OCI-LY1 (cell line): ENCODE measurements at regions not wholly inside any gene's neighbourhood (a gene's known extent, or its start where the extent isn't known, plus 50 kb on each side); places are given as distances from the start of the nearest gene placed in this dataset.

Experiments used
- H2AFZ ChIP-seq: fragments of 200-600 bp; sonication (generic), shearing (Covaris generic); 2 replicates; pipeline ENCODE4 v1.6.0; 2014; ENCODE audit warnings: antibody characterized with exemption, mild to moderate bottlenecking, low read length
- H3F3A ChIP-seq: fragments of 200-600 bp; sonication (generic), shearing (Covaris generic); 2 replicates; pipeline ENCODE4 v1.6.0; 2014; ENCODE audit warnings: mild to moderate bottlenecking, antibody characterized with exemption, low read length, moderate library complexity; ENCODE audit not compliant: insufficient read depth
- H3K27ac ChIP-seq: fragments of 200-600 bp; sonication (generic); 2 replicates; pipeline ENCODE4 v1.5.1; 2014; ENCODE audit warnings: low read length, mixed run types, mild to moderate bottlenecking, low read depth; ENCODE audit not compliant: poor library complexity, severe bottlenecking
- H3K27me3 ChIP-seq: fragments of 200-600 bp; sonication (generic); 2 replicates; pipeline ENCODE4 v1.6.0; 2014; ENCODE audit warnings: antibody characterized with exemption, mild to moderate bottlenecking, low read length, moderate library complexity; ENCODE audit not compliant: insufficient read depth
- H3K36me3 ChIP-seq: fragments of 200-600 bp; sonication (generic); 2 replicates; pipeline ENCODE4 v1.6.1; 2014; ENCODE audit warnings: mild to moderate bottlenecking, antibody characterized with exemption, low read length, moderate library complexity, mixed read lengths; ENCODE audit not compliant: insufficient read depth
- H3K4me1 ChIP-seq: fragments of 200-600 bp; sonication (generic); 2 replicates; pipeline ENCODE4 v1.5.1; 2014; ENCODE audit warnings: mild to moderate bottlenecking, low read length, moderate library complexity; ENCODE audit not compliant: insufficient read depth, severe bottlenecking
- H3K4me2 ChIP-seq: fragments of 200-600 bp; sonication (generic), shearing (Covaris generic); 2 replicates; pipeline ENCODE4 v1.6.1; 2014; ENCODE audit warnings: low read length
- H3K4me3 ChIP-seq: fragments of 200-600 bp; sonication (generic); 2 replicates; pipeline ENCODE4 v1.5.1; 2014; ENCODE audit warnings: low read length, low read depth, mild to moderate bottlenecking, mixed read lengths; ENCODE audit not compliant: poor library complexity, severe bottlenecking
- H3K79me2 ChIP-seq: fragments of 200-600 bp; shearing (Covaris generic); 2 replicates; pipeline ENCODE4 v1.6.1; 2016; ENCODE audit warnings: mixed run types, low read length, mixed read lengths; ENCODE audit not compliant: insufficient read depth
- H3K9ac ChIP-seq: fragments of 200-600 bp; sonication (generic), shearing (Covaris generic); 2 replicates; pipeline ENCODE4 v1.6.1; 2014; ENCODE audit warnings: mild to moderate bottlenecking, low read length, mixed read lengths
- H3K9me2 ChIP-seq: fragments of 200-600 bp; sonication (generic), shearing (Covaris generic); 2 replicates; pipeline ENCODE4 v1.6.1; 2014; ENCODE audit warnings: low read depth, mild to moderate bottlenecking, low read length, mixed read lengths
- H3K9me3 ChIP-seq: fragments of 200-600 bp; shearing (Covaris generic); 2 replicates; pipeline ENCODE4 v1.6.1; 2014; ENCODE audit warnings: low read length, mixed read lengths
- H4K20me1 ChIP-seq: fragments of 200-600 bp; sonication (generic), shearing (Covaris generic); 2 replicates; pipeline ENCODE4 v1.6.0; 2016; ENCODE audit warnings: mild to moderate bottlenecking, low read length; ENCODE audit not compliant: insufficient read depth
- EZH2 ChIP-seq: fragments of 200-600 bp; sonication (generic), shearing (Covaris generic); IDR thresholded peaks from 2 replicates; pipeline ENCODE4 v1.8.0; 2017; ENCODE audit warnings: borderline replicate concordance, mixed run types, mild to moderate bottlenecking, antibody characterized with exemption, low read length, moderate library complexity, mixed read lengths
- TF ChIP-seq, protein P1 (sequence below): fragments of 200-600 bp; sonication (generic), shearing (Covaris generic); IDR thresholded peaks from 2 replicates; pipeline ENCODE4 v1.5.1; 2017; ENCODE audit warnings: mild to moderate bottlenecking, antibody characterized with exemption, low read length, moderate library complexity, mixed read lengths

- H2AFZ ChIP-seq: no peak overlapping the region
- no peaks in the 10 kb centered on the region for H3K9me3 ChIP-seq
- no peak overlapping the region for H3K4me3 ChIP-seq
- no peaks in the 10 kb centered on the region for H3K4me1 ChIP-seq
- H3K9me2 ChIP-seq: no peaks in the 10 kb centered on the region
- TF ChIP-seq, protein P1, sequence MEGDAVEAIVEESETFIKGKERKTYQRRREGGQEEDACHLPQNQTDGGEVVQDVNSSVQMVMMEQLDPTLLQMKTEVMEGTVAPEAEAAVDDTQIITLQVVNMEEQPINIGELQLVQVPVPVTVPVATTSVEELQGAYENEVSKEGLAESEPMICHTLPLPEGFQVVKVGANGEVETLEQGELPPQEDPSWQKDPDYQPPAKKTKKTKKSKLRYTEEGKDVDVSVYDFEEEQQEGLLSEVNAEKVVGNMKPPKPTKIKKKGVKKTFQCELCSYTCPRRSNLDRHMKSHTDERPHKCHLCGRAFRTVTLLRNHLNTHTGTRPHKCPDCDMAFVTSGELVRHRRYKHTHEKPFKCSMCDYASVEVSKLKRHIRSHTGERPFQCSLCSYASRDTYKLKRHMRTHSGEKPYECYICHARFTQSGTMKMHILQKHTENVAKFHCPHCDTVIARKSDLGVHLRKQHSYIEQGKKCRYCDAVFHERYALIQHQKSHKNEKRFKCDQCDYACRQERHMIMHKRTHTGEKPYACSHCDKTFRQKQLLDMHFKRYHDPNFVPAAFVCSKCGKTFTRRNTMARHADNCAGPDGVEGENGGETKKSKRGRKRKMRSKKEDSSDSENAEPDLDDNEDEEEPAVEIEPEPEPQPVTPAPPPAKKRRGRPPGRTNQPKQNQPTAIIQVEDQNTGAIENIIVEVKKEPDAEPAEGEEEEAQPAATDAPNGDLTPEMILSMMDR: no peak
- TF ChIP-seq EZH2: no peak
- no peaks in the 10 kb centered on the region for H3K27me3 ChIP-seq
- no peaks in the 10 kb centered on the region for H3F3A ChIP-seq
- H3K27ac ChIP-seq: no peak overlapping the region
- H3K36me3 ChIP-seq: no peaks in the 10 kb centered on the region
- no peaks in the 10 kb centered on the region for H3K79me2 ChIP-seq
- H4K20me1 ChIP-seq: no peaks in the 10 kb centered on the region
- no peak overlapping the region for H3K9ac ChIP-seq
- no peak overlapping the region for H3K4me2 ChIP-seq
Observed at GRCh38 chr15:94097552-94097951, 133.8 kb upstream of the MCTP2 start.

DNA sequence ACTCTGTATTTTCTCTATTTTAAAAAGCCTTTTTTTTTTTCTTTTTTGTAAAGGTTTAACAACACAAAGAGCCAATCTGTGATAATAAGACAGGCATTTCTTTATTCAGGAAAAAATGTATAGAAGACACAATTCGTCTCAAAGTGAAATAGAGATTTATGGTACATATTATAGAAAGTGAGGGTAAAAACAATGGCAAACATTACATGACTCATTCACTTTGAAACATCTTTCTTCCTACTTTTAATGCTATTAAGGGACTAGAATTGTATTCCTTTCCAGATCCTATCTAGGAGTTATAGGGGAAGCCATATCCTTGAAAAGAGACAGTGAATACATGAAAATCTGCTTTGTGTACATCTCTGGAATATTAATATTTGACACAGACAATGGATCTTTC is 137.1 kb upstream of the MCTP2 start:
- Histone ChIP-seq H3K36me3 (no peaks in the 10 kb centered on the region), H3K4me3 (no peak overlapping the region), H4K20me1 (no peaks in the 10 kb centered on the region), H3K4me2 (no peak overlapping the region), H3K27ac (no peak overlapping the region), H3K27me3 (no peaks in the 10 kb centered on the region), H3F3A (no peaks in the 10 kb centered on the region), H3K4me1 (no peaks in the 10 kb centered on the region), H3K9me2 (no peaks in the 10 kb centered on the region), H3K9me3 (no peaks in the 10 kb centered on the region), H3K79me2 (no peaks in the 10 kb centered on the region), H2AFZ (no peak overlapping the region), H3K9ac (no peak overlapping the region)
- no peak for TF ChIP-seq EZH2
- TF ChIP-seq, protein P1: no peak

DNA sequence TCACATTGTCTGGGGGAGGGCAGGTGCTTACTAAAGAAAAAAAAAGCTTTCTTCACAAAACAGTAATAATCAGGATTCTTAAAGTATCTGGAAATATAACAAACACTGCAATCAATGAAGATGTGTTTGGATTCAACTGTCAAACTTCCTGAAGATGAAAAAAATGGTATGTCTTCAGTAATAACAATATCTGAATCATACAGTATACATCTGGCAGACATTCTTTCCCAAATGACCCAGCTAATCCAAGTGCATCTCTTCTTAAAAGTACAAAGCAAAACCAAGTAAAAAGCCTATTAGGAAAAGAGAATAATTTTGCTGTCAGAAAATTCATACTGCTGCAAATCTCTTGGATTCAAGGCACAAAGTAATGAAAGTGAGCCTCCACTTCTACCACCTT is 145.0 kb upstream of the MCTP2 start:
- H3F3A ChIP-seq: no peaks in the 10 kb centered on the region
- no peaks in the 10 kb centered on the region for H3K79me2 ChIP-seq
- TF ChIP-seq, protein P1: no peak
- no peak for TF ChIP-seq EZH2
- no peaks in the 10 kb centered on the region for H3K4me1 ChIP-seq
- H3K4me2 ChIP-seq: no peak overlapping the region
- H3K27me3 ChIP-seq: no peaks in the 10 kb centered on the region
- H2AFZ ChIP-seq: no peak overlapping the region
- H3K27ac ChIP-seq: no peak overlapping the region
- H3K36me3 ChIP-seq: no peaks in the 10 kb centered on the region
- no peak overlapping the region for H3K9ac ChIP-seq
- H3K9me2 ChIP-seq: no peaks in the 10 kb centered on the region
- H4K20me1 ChIP-seq: no peaks in the 10 kb centered on the region
- H3K9me3 ChIP-seq: no peaks in the 10 kb centered on the region
- H3K4me3 ChIP-seq: no peak overlapping the region
